H1 (cell line): ENCODE measurements at regions not wholly inside any gene's neighbourhood (a gene's known extent, or its start where the extent isn't known, plus 50 kb on each side); places are given as distances from the start of the nearest gene placed in this dataset.

ENCODE experiments used
- CHD7 ChIP-seq: fragments of 300-600 bp; sonication (generic); IDR thresholded peaks from 2 replicates; pipeline ENCODE4 v1.7.1; 2012; ENCODE audit warnings: low read length, moderate library complexity, mild to moderate bottlenecking, inconsistent platforms; ENCODE audit not compliant: insufficient replicate concordance

- no peak for TF ChIP-seq CHD7
Measured at GRCh38 chr4:66899422-66900065, 645.8 kb downstream of the CENPC start (continued).
